Omental fat pad (tissue), 3 donors: ENCODE measurements at regions not wholly inside any gene's neighbourhood (a gene's known extent, or its start where the extent isn't known, plus 50 kb on each side); places are given as distances from the start of the nearest gene placed in this dataset.

ENCODE experiments used
- ATAC-seq: fragments of 150-250 bp; one replicate; pipeline ENCODE4 v1.9.1; 2016; ENCODE audit warnings: mild to moderate bottlenecking, moderate library complexity; ENCODE audit not compliant: low FRiP score
- DNase-seq: peaks from one replicate; pipeline ENCODE4 v3.0.0-alpha.2; 2019; ENCODE audit warnings: low spot score
- TF ChIP-seq, protein P1 (sequence below), 3 donors: fragments of 450-650 bp; IDR thresholded peaks; one replicate each; pipeline ENCODE4 v1.5.1; 2016 to 2017; ENCODE audit warnings: antibody characterized with exemption in 3 of 3, mild to moderate bottlenecking in 3 of 3, moderate library complexity in 2 of 3

DNA sequence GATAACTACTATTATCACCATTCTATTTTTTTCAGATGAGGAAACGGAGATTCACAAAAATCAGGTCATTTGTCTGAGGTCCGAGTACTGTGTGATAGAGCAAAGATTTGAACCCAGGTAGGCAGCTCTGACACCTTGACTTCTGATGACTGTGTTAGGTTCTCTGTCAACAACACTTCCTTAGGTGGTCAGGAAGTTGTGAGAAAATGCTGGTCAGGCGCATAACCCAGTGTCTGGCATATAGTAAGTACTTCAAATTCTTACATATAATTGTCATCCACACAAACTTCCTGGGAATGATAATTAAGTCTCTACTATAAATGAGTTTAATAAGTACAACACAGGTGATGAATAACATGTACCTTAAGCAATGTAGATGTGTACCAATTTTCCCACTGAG lies 381.5 kb downstream of the NEBL start:
- no peak for DNase-seq
- ATAC-seq = no peak
- TF ChIP-seq, protein P1, sequence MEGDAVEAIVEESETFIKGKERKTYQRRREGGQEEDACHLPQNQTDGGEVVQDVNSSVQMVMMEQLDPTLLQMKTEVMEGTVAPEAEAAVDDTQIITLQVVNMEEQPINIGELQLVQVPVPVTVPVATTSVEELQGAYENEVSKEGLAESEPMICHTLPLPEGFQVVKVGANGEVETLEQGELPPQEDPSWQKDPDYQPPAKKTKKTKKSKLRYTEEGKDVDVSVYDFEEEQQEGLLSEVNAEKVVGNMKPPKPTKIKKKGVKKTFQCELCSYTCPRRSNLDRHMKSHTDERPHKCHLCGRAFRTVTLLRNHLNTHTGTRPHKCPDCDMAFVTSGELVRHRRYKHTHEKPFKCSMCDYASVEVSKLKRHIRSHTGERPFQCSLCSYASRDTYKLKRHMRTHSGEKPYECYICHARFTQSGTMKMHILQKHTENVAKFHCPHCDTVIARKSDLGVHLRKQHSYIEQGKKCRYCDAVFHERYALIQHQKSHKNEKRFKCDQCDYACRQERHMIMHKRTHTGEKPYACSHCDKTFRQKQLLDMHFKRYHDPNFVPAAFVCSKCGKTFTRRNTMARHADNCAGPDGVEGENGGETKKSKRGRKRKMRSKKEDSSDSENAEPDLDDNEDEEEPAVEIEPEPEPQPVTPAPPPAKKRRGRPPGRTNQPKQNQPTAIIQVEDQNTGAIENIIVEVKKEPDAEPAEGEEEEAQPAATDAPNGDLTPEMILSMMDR (IDR thresholded peaks at IDR 0.05) = no peak

DNA sequence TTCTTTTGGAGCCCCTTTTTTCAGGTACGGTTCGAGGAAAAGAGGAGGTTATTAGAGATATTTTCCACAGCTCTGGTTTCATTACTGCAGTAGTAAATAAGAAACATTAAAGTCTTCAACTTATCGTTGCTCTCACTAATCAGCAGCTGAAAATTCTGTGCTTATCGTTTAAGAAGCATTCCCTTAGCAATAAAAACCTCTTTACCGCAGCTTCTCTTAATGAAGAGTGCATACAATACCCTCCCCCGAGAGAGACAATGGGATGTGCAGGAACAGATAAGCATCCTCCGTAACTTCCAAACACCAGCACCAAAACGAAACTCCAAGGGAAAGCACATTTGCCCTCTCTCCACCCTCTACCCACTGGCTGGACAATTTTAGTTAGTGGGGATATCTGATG lies 384.5 kb downstream of the NEBL start:
- ATAC-seq = no peak
- TF ChIP-seq, protein P1 (IDR thresholded peaks at IDR 0.05) = no peak
- no peak for DNase-seq

DNA sequence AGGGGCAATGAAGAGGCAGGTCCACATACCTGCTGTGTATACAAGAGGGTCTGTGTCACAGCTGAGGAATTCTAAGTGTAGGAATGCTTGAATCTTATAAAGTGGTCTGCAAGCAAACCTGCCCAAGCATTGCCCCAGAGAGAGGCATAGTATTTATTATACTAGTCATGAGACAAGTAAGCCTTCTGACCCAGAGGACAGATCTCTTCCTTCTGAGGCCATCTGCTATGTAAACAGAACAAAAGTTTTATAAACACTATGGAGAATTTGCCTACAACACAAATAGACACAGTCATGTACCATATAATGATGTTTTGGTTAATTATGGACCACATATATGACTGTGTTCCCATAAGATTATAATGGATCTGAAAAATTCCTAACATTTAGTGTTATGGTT lies 388.2 kb downstream of the NEBL start:
- DNase-seq = no peak
- TF ChIP-seq, protein P1 (IDR thresholded peaks at IDR 0.05) = no peak
- ATAC-seq = no peak

DNA sequence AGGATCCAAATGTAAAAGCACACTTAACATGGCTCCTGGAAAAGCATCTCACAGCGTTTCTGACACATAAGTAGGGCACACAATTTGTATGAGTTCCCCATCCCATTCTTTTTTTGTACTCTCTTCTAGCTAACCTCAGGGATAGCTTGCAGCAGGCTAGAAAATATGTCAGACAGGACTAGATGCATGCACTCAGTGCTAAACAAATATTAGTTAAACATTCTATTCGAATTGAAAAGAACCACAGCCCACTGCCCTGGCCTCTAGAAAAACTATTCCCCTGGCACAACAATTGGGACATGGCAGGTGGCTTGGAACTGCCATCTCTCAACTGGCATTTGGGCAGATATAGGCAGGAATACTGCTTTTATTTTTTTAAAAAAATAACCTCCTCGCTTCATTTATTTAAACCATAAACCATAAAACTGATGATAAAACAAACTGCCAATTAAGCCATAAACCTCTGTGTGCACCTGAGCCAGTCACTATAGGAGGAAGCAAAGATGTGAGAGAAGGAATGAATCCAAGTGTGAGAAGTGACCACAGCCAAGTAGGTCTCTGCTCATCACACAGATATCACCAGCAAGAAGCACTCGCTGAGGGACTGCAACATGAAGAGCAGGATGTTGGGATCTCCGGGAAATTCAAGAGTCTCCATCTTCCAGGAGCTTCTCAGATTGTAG lies 394.1 kb downstream of the NEBL start:
- DNase-seq = no peak
- TF ChIP-seq, protein P1 (IDR thresholded peaks at IDR 0.05) = no peak
- no peak for ATAC-seq

DNA sequence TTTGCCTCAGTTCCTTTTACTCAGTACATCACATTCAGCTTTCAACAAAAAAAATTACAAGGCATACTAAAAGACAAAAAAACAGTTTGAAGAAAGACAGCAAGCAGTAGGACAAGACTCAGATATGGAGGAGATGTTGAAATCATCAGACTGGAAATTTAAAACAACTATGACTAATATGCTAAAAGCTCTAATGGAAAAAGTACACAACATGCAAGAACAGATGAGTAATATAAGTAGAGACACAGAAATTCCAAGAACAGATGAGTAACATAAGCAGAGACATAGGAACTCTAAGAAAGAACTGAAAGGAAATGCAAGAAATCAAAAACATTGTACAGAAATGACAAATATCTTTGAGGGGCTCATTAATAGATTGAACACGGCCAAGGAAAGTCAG lies 402.6 kb downstream of the NEBL start:
- ATAC-seq (no peak), DNase-seq (no peak)
- TF ChIP-seq, protein P1 (IDR thresholded peaks at IDR 0.05) = no peak

DNA sequence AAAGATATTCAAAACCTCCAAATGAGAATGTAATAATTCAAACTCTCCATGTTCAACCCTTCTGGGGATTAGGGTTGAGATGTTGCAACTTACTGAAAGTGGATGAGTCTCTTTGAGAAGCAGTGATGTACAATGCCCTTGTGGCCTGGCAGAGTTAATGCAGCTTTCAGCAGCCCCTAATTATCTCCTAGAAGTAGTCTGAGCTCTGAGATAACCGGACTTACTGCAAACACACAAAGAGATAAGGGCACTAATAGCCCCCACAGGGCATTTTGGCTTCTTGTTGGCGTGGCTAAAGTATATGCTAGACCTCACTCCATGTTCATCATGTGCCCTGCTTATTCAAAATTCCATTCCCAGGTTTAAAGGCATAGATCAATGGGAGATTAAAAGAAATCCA lies 404.7 kb downstream of the NEBL start:
- ATAC-seq (no peak), DNase-seq (no peak)
- TF ChIP-seq, protein P1 (IDR thresholded peaks at IDR 0.05) = no peak

DNA sequence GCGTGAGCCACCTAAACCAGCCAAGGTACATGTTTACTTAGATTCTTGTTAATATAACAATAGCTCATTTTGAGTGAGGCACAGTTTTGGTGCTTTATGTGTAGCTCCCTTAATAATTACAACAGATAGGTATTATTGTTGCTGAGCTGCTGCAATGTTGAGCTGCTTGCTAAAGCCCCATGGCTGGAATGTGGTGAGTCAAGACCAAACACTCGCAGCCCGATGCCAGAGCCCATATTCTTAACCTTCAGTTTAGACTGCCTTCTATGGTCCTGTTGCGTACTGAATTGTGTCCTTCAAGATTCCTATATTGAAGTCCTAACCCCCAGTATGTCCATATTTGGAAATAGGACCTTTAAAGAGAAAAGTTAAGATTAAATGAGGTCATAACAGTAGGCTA lies 407.1 kb downstream of the NEBL start:
- TF ChIP-seq, protein P1 (IDR thresholded peaks at IDR 0.05) = no peak
- ATAC-seq (no peak), DNase-seq (no peak)
